Liver (tissue), 2 donors: ENCODE measurements at regions not wholly inside any gene's neighbourhood (a gene's known extent, or its start where the extent isn't known, plus 50 kb on each side); places are given as distances from the start of the nearest gene placed in this dataset.

Source experiments
- YY1 ChIP-seq: IDR thresholded peaks from 2 replicates; pipeline ENCODE4 v1.6.1; 2016; ENCODE audit warnings: antibody characterized with exemption, mild to moderate bottlenecking
- TF ChIP-seq, protein P1 (sequence below): IDR thresholded peaks from 2 replicates; pipeline ENCODE4 v1.6.1; 2016; ENCODE audit warnings: antibody characterized with exemption, mild to moderate bottlenecking
- TF ChIP-seq, protein P2 (sequence below): fragments of 150-350 bp; IDR thresholded peaks from 2 replicates; pipeline ENCODE4 v1.5.1; 2017; ENCODE audit warnings: improper control_type of control experiment, low read depth, low read length; ENCODE audit not compliant: missing input control
- donor health status: healthy.

DNA sequence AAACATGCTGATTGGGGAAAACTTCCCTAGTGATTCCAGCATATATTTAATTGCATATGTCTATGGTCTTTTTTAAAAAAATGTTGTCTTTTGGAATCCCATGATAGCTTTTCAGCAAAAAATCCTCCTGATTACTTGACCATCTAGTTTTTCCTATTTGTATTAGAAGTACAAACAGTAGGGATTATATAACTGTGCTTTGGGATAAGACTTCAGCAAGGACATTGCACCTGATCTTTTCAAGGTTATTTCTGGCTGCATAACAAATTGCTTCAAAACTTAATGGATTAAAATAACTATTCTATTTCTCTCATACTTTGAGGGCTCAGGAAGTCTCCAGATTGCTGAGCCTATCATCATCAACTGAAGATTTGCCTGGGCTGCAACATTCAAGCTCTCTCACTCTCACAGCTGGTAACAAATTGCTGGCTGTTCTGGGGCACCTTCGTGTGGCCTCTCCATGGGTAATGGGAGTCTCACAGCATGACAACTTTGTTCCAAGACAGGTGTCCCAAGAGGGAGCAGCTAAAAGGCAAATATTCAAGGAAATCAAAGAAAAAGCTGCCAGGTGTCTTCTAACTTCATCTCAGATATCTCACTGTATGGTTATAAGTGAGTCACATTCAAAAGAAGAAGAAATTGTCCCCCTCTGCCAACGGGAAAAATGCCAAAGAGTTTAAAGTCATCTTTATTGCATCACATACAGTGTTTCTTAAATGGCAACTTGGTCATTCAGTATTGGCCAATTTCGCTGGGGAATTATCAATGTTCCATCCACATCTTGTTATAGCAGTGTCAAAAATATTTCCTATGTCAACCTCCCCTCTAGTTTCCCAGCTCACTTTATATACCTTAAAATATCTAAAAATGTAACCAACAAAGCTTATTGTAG, 644.5 kb upstream of the GRM7 start:
- TF ChIP-seq, protein P1, sequence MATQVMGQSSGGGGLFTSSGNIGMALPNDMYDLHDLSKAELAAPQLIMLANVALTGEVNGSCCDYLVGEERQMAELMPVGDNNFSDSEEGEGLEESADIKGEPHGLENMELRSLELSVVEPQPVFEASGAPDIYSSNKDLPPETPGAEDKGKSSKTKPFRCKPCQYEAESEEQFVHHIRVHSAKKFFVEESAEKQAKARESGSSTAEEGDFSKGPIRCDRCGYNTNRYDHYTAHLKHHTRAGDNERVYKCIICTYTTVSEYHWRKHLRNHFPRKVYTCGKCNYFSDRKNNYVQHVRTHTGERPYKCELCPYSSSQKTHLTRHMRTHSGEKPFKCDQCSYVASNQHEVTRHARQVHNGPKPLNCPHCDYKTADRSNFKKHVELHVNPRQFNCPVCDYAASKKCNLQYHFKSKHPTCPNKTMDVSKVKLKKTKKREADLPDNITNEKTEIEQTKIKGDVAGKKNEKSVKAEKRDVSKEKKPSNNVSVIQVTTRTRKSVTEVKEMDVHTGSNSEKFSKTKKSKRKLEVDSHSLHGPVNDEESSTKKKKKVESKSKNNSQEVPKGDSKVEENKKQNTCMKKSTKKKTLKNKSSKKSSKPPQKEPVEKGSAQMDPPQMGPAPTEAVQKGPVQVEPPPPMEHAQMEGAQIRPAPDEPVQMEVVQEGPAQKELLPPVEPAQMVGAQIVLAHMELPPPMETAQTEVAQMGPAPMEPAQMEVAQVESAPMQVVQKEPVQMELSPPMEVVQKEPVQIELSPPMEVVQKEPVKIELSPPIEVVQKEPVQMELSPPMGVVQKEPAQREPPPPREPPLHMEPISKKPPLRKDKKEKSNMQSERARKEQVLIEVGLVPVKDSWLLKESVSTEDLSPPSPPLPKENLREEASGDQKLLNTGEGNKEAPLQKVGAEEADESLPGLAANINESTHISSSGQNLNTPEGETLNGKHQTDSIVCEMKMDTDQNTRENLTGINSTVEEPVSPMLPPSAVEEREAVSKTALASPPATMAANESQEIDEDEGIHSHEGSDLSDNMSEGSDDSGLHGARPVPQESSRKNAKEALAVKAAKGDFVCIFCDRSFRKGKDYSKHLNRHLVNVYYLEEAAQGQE: no peak
- TF ChIP-seq, protein P2, sequence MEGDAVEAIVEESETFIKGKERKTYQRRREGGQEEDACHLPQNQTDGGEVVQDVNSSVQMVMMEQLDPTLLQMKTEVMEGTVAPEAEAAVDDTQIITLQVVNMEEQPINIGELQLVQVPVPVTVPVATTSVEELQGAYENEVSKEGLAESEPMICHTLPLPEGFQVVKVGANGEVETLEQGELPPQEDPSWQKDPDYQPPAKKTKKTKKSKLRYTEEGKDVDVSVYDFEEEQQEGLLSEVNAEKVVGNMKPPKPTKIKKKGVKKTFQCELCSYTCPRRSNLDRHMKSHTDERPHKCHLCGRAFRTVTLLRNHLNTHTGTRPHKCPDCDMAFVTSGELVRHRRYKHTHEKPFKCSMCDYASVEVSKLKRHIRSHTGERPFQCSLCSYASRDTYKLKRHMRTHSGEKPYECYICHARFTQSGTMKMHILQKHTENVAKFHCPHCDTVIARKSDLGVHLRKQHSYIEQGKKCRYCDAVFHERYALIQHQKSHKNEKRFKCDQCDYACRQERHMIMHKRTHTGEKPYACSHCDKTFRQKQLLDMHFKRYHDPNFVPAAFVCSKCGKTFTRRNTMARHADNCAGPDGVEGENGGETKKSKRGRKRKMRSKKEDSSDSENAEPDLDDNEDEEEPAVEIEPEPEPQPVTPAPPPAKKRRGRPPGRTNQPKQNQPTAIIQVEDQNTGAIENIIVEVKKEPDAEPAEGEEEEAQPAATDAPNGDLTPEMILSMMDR: no peak
- TF ChIP-seq YY1: no peak
